HG02642 (cell line): ENCODE measurements at regions not wholly inside any gene's neighbourhood (a gene's known extent, or its start where the extent isn't known, plus 50 kb on each side); places are given as distances from the start of the nearest gene placed in this dataset.
A peak's percentile ranks its signal among the peaks of the same experiment; 100 is the strongest.
"Not testable (repeated sequence)": the region's sequence is repeated elsewhere in the genome, so short reads cannot be mapped to it uniquely, and the experiment has no call there.

Source experiments
- ATAC-seq: cut with Tn5 transposase; IDR thresholded peaks from one replicate; pipeline ENCODE4 v1.9.1; 2021; ENCODE audit warnings: mild to moderate bottlenecking; ENCODE audit not compliant: unreplicated experiment, poor library complexity

DNA sequence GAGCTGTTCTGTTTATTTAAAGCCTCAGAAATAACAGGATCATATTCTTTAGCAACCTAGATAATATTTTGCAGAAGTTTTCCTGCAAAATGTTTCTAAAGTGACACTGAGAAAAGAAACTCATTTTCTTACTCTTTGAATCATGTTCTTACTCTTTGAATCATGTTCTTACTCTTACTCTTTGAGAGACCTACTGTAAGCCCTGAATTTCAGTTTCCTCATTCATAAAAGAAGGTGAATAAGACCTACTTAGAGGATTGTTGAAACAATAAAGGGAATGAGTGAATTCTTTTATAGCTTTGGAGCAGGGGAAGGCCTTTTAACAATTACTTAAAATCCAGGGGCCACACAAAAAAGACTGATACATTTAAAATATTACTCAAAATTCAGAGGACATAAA, 221.7 kb upstream of the CMC1 start:
- ATAC-seq: no peak

DNA sequence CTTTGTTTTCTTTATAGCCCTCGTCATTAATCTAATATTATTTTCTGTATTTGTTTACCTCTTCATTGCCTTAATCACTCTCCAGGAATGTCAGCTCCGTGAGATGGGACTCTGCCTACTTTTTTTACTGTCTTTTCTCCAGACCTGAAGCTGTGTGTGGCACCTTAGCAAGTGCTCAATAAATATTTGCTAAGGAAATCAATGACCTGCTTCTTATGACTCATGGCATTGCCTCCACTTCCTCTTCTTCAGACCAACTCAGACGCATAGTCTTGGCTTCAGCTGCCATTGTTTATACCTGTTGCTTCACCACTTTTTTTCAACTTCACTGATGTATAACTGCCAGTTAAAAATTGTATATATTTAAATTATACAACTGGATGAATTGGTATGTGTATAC, 218.5 kb upstream of the CMC1 start:
- ATAC-seq: no peak

DNA sequence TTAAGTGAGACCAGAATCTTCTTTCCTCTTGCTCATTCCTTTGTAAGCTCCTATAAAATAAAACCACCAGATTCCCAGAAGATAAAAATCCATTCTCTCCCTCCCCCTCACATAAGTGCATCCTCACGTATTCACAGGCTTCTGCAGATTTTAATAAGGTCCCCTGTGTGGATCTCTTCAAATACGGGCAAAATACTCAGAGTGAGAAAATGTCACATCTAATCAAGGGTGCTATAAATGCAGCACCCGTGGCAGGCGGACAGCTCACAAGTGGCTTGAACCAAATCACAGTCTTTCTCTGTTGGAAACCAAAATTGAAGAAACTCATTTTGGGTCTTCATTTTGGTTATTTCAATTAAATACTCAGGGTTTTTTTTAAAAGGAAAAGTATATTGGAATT, 212.9 kb upstream of the CMC1 start:
- ATAC-seq: no peak

DNA sequence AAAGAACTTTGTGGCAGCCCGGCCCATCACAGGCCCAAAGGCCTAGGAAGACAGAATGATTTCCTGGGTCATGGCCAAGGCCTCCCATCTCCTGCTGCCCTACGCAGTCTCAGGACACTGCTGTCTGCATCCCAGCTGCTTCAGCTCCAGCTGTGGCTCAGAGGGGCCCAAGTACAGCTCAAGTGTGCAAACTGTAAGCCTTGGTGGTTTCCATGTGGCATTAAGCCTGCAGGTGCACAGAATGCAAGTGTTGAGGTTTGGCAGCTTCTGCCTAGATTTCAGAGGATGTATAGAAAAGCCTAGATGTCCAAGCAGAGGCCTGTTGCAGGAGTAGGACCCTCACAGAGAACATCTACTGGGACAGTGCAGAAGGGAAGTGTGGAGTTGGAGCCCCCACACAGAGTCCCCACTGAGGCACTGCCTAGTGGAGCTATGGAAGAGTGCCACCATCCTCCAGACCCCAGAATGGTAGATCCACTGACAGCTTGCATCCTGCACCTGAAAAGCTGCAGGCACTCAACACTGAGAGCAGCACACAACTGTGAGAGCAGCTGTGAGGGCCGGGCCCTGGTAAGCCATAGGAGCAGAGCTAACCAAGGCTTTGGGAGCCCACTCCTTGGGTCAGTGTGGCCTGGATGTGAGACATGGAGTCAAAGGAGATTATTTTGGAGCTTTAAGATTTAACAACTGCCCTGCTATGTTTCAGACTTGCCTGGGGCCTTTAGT, 208.2 kb upstream of the CMC1 start:
- no peak for ATAC-seq

DNA sequence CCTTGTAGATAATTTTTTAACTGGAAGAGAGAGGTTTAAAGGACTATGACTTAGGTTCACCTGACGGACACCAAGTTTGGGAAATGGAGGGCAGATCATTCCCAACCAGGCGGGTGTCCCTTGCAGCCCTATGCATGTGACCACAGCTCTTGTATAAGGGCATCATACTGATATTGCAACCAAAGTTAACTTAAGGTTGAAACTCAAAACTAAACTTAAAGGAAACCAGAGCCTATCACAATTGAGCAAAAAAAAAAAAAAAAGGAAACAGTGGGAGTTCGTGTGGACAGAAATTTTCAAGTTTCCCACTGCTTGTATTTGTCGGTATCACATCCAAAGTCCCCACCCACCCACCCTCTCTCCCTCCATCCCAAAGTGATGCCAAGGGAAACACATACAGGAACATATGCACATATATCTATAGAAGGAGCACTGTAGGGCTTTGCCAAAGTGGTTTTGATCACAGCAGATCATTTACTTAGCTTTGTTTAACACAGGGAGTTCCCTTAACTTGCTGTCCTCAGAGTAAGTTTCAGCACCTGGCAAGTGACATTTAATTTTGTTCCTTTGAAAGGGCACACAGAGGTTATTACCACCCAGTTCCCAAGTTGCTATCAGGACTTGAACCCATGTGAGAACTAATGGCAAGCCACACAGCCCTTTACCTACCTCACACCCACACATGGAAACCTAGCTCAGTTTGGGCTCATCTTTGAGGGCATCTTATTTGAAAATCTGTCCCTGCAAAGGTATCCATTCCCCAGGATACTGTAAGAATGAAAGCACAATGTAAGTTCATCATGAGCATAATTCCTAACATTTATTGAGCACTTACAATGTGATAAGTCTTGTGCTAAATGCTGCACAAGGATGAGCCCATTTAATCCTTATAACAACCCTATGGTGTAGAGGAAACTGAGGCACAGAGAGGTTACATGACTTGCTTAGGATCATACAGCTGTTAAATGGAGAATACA, 204.5 kb upstream of the CMC1 start:
- peak; percentile 55 for ATAC-seq

DNA sequence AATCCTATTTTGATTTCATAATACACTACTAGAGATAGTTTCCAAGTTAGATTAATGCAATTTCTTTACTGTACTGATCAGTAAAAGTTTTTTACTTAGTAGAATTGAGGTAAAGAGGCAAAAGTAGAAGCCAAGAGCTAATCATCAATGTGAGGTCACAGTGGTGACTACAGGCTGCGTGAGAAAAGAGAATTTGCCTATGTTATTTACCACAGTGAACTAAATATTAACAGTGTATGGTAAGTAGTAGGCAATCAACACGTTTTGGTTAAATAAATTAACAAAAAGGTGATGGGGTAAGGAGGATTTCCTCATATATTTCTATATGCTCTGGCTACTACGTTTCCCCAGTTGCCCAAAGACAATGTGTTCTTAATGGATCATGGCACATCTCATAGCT, 202.2 kb upstream of the CMC1 start:
- no peak for ATAC-seq

DNA sequence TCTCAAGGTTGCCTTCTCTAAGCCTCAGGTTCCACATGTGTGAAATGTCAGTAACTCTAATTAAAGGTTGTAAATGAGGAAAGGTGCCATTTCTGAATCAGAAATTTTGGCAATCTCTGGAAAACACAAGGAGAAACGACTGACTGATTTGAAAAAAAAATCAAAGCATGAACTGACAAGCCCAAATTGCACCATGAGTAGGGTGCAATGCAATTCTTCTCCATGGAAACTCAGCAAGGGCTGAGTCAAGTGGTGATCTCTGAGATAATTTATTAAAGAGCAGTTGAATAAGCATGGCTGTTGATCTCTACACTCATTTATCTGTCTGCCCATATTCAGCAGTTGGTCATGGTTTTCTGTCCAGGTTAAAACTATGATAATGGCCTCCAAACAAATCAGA, 201.6 kb upstream of the CMC1 start:
- ATAC-seq: no peak

DNA sequence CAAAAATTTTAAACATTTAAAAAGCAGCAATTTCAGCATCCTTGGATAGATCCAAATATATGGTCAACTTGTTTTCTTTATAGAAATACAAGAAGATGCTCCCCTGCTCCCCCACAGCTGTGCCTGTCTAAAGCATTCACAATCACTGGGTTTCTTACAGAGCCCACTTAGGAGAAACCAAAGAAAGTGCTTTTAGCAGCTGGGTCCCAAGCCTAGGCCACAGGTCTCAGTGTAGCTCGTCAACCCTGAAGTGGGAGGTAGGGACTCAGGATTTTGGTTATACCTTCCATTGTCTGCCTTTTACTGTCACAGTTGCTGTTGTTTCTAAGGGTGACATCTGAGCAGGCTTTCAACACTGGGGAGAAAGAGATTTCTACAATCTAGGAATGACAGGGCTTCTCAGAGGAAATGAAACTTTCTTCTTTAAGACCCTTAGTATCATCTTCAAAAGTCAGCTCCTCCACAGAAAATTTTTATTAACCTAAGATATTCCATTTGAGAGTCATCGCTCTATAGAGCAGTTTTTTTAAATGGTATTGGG, 199.3 kb upstream of the CMC1 start:
- peak; percentile 57 for ATAC-seq

DNA sequence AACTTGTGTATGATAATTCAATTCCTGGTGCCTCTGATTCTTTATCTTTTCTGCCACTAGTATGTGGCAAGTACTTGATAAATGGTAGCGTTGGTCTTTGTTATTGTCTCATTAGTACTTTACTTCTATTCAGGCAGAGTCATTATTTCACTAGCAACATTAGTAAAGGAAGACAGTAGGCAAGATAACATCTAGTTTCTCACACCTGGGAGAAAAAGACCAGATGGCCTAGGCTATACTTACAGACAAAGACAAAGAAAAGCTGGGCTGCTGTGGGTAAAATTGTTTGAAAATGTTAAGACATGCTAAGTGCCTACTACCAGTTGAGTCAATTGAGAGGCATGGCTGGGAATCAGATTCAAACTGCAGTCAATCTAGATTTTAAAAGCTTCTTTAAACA, 198.7 kb upstream of the CMC1 start:
- ATAC-seq: peak; percentile 40

DNA sequence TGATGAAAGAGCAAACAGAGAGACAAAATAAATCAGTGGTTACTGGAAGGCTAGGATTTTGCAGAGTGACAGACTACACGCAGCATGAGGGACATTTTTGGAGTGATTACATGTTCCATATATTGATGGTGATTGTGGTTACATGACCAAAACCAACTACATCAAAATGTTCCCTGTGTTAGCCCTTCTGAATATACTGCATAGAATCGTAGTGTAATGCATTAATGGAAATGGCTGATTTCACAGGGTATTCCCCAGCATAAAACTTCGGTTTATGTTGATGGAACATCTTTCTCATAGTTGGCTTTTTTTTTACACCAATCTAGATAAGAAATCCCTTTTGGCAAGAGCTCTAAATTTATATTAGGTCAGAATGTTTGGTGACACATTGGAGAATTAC, 191.3 kb upstream of the CMC1 start:
- no peak for ATAC-seq

DNA sequence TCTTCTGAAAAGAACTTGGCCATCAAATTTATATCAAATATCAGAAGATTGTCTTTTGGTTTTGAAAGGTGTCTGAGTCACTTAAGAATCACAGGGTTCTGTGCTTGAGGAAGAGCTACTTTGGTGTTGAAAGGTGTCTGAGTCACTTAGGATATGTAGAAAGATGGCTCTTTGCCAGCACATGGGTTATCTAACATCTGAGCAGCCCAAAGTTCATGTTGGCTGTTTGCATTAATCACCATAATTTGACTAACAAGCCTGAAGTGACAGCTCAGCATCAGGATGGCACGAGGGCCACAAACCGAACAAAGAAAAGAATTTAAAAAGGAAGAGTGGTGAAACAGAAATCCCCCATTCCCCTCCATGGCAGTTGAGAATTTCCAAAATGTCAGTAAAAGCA, 190.5 kb upstream of the CMC1 start:
- ATAC-seq: no peak

DNA sequence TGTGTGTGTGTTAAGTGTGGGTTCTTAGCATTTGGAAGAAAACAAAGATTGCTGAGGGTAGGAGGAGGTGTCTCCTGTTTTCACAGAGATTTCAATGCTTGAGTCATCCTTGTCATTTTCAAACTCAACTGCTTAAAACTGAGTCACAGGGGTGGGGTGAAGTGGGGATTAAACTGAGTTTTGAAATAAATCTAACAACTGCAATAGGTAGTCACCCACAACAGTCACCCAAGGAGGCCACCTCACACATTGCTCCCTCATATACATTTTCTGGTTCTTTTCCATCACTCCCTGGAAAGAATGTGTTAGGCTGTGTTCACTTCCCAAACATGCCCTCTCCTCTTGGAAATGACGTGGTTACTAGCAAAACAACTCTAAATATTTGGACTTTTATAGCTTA, 187.7 kb upstream of the CMC1 start:
- ATAC-seq: no peak

DNA sequence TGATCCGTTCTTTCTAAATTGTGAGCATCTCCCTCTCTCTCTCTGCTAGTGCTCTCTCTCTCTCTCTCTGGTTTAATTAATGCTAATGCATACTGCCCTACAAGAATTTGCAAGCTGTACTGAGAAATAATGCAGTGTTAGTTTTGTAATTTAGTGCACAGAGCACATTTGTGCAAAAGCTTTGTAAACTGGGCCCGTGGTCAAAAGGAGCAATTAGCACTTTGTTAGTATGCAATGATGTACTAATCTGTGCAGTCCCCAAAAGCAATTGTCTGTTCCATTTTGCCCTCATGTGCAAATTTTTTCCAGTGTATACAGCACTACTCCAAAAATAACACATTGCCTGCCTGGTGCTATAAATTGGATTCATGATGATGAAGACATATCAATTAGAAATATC, 184.6 kb upstream of the CMC1 start:
- no peak for ATAC-seq

DNA sequence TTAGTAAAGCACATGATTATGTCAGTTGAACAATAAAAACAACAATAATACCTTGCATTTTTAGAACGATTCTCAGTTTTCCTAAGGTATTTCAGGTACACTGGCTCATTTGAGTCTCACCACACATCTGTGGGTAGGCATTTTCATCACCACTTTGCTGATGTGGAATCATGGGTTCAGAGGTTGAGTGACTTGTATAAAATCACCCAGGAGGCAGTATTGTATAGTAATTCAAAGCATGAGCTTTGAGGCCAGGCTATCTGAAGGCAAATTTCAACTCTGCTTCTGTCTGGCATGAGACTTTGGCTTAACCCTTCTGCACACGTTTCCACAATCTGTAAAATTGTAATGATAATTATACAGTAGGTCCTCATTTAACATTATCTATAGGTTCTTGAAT, 183.9 kb upstream of the CMC1 start:
- ATAC-seq: no peak

DNA sequence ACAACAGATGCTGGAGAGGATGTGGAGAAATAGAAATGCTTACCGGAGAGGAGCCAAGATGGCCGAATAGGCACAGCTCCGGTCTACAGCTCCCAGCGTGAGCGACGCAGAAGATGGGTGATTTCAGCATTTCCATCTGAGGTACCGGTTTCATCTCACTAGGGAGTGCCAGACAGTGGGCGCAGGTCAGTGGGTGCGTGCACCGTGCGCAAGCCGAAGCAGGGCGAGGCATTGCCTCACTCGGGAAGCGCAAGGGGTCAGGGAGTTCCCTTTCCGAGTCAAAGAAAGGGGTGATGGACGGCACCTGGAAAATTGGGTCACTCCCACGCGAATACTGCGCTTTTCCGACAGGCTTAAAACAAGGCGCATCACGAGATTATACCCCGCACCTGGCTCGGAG, 182.2 kb upstream of the CMC1 start:
- not testable (repeated sequence) for ATAC-seq

DNA sequence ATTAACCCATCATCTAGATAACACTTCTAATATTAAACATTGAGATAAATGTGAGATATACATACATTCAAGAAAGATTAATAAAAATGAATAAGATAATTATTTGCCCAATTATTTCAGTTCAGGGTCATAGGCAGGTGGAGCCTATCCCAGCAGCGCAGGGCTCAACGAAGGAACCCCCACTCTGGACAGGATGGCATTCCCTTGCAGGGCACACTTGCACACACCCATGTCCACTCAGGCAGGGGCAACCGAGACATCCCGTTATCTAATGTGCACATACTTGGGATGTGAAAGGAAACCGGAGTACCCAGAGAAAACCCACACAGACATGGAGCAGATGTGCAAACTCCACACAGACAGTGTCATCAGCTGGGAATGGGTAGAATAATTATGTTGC, 175.4 kb upstream of the CMC1 start:
- no peak for ATAC-seq

DNA sequence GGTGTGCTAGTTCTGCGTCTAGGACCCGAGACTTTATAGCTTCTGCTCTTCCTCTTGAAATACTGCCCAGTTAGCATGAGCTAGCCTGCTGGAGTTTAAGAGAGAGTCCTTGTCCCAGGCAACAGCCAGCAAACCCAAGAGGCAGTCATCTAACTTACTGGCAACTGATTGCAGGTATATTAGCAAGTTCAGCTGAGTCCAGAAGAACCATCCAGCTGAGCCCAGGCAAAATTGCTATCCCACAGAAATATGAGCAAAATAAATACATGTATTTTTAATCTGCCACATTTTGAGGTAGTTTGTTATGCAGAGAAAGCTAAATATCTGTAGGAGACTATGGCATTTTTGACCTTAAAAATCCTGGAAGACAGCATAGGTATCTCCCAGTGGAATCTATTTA, 174.4 kb upstream of the CMC1 start:
- no peak for ATAC-seq

DNA sequence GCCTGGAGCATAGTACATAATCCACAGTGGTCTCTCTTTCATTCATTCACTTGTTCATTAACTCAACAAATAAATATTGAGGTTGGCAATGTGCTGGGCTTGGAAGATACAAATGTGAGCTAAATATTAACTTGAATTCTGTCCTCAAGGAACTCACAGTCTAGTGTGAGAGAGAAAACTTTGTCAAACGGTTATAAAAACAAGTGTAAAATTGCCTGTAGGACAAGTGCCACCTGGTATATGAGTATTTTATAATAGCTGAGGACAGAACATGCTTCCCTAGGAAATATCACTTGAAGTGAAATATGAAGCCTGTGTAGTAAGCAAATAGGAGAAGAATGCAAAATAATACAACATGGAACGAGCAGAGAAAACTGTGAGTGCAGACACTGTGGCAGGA, 173.1 kb upstream of the CMC1 start:
- ATAC-seq: no peak

DNA sequence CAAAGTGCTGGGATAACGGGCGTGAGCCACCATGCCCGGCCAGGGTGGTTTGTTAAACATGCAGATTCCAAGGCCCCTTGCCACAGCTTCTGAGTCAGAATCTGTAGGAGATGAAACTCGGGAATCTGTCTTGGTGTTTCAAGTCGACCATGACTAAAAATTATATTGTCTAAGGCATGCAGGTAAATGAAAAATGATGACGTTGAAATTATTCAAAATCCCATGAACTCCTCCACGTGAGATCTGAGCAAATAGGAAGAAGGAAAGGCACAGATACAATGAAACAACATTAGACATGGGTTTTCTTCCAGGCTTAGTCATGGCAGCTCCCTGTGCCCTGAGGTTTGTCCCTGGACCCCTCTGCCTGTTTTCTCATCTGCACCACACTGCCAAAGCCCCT, 172.0 kb upstream of the CMC1 start:
- ATAC-seq: no peak

DNA sequence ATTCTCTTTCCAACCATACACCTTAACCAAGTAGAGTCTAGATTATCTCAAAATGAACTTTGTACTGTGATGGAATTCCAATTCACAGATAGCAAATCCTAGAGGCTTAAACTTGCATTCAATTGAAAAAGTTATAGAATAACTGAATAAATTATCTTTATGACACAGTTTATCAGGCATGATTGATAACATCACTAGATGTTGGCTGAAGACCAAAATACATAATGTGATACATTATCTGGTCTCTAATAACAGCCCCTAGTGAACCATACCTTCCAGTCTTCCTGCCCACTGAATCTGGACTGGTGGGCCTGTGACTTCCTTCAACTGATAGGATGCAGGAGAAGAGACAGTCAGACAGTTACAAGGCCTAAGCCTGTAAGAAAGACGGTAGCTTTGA, 165.2 kb upstream of the CMC1 start:
- no peak for ATAC-seq

DNA sequence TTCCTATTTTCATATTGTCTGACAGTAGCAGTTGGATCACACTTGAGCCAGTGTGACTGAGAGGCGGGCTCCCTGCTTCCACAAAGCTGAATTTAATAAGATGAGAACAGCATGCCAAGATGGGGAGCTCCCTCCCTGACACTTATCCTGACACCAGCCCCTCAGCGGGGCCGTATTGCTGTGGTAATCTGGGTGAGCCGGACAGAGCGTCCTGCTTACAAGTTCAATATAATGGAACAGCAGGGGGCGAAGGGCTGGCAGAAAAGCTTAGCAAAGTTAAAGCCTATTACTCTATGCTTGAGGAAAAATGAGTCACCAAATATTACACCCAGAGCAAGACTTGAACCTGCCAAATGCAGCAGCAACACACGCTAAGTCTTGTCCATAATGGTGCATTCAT, 163.8 kb upstream of the CMC1 start:
- ATAC-seq: no peak
